ENCODE measurements at regions not wholly inside any gene's neighbourhood (a gene's known extent, or its start where the extent isn't known, plus 50 kb on each side); places are given as distances from the start of the nearest gene placed in this dataset.

GRCh38 chr3:168579010-168579409 is 483.3 kb upstream of the GOLIM4 start:
- Histone ChIP-seq H4K20me1 (ENCODE audit: insufficient read depth) (0 out of 2 replicates have a peak, but pooled peaks cover 3% of the 10 kb centered on the region), H3K27me3 (ENCODE audit: insufficient read depth, low read length) (peaks cover 24% of the 10 kb centered on the region), H2AFZ (ENCODE audit: low read depth, low read length, poor library complexity, severe bottlenecking) (no peak overlapping the region), H3K79me2 (ENCODE audit: insufficient read depth, low read length) (no peaks in the 10 kb centered on the region), H3K27ac (ENCODE audit: low read depth, low read length) (no peak overlapping the region), H3K9me2 (ENCODE audit: insufficient read depth) (no peaks in the 10 kb centered on the region), H3K4me1 (ENCODE audit: control insufficient read depth in 1 of 2, insufficient read depth in 2 of 2, low read length in 2 of 2) (no peaks in the 10 kb centered on the region), H3K9me3 (ENCODE audit: control insufficient read depth in 1 of 2, insufficient read depth in 1 of 2, low read depth in 1 of 2, low read length in 2 of 2) (no peaks in the 10 kb centered on the region), H3K9ac (ENCODE audit: low read length) (no peak overlapping the region), H3K4me3 (replicated peaks in 1 of 2; ENCODE audit: low read depth in 1 of 2, low read length in 2 of 2) (no peak overlapping the region), H3K4me2 (ENCODE audit: low read length) (no peak overlapping the region), H3K36me3 (ENCODE audit: control insufficient read depth in 1 of 2, insufficient read depth in 2 of 2, low read length in 2 of 2) (no peaks in the 10 kb centered on the region)
- ATAC-seq: no peak
- ChIA-PET RAD21 (ENCODE audit: low non-redundant PET in 1 of 2, low total read pairs in 2 of 2, uncharacterized antibody in 2 of 2, unreplicated experiment in 2 of 2) (no interaction called here), POLR2A (no interaction called here), CTCF (no interaction called here)
- intact Hi-C loops (cut with micrococcal nuclease): no loop called here
- no peak for DNase-seq (ENCODE audit: low read depth, low spot score)
- BruUV-seq (replicated peaks): no TSS peak
- TF ChIP-seq YY1 (IDR thresholded peaks at IDR 0.05; ENCODE audit: extremely low read depth, insufficient replicate concordance, low read depth, low read length) (no peak), SIN3A (IDR thresholded peaks at IDR 0.05; ENCODE audit: low read depth) (no peak), CBX3 (IDR thresholded peaks at IDR 0.05; ENCODE audit: low read depth) (no peak), CEBPB (IDR thresholded peaks at IDR 0.05; ENCODE audit: low read depth) (no peak), POLR2AphosphoS5 (IDR thresholded peaks at IDR 0.05; ENCODE audit: low read depth, low read length) (no peak)

- Histone ChIP-seq H3K9ac (ENCODE audit: low read length) (no peak overlapping the region), H3K4me3 (replicated peaks in 1 of 2; ENCODE audit: low read depth in 1 of 2, low read length in 2 of 2) (no peak overlapping the region), H3K36me3 (ENCODE audit: control insufficient read depth in 1 of 2, insufficient read depth in 2 of 2, low read length in 2 of 2) (no peaks in the 10 kb centered on the region), H3K79me2 (ENCODE audit: insufficient read depth, low read length) (no peaks in the 10 kb centered on the region), H3K27me3 (ENCODE audit: insufficient read depth, low read length) (peaks cover 12% of the 10 kb centered on the region; the same call in 1 of the 2 replicates), H3K9me2 (ENCODE audit: insufficient read depth) (no peaks in the 10 kb centered on the region), H4K20me1 (ENCODE audit: insufficient read depth) (no peaks in the 10 kb centered on the region; the same call in 1 of the 2 replicates), H3K27ac (ENCODE audit: low read depth, low read length) (no peak overlapping the region), H3K4me1 (ENCODE audit: control insufficient read depth in 1 of 2, insufficient read depth in 2 of 2, low read length in 2 of 2) (no peaks in the 10 kb centered on the region), H2AFZ (ENCODE audit: low read depth, low read length, poor library complexity, severe bottlenecking) (no peak overlapping the region), H3K9me3 (ENCODE audit: control insufficient read depth in 1 of 2, insufficient read depth in 1 of 2, low read depth in 1 of 2, low read length in 2 of 2) (no peaks in the 10 kb centered on the region), H3K4me2 (ENCODE audit: low read length) (no peak overlapping the region)
- no peak for DNase-seq (ENCODE audit: low read depth, low spot score)
- TF ChIP-seq POLR2A (IDR thresholded peaks at IDR 0.05; ENCODE audit: borderline replicate concordance, extremely low read depth, insufficient read depth, insufficient read length): no peak
- no peak for TF ChIP-seq SP1 (IDR thresholded peaks at IDR 0.05; ENCODE audit: low read depth)
- TF ChIP-seq ELF1 (IDR thresholded peaks at IDR 0.05; ENCODE audit: borderline replicate concordance, low read depth): no peak
- no peak for TF ChIP-seq CTCF (IDR thresholded peaks at IDR 0.05 in 2 of 3, conservative IDR thresholded peaks at IDR 0.05 in 1 of 3; ENCODE audit: borderline replicate concordance in 1 of 3, insufficient read depth in 1 of 3, low read depth in 2 of 3, low read length in 2 of 3)
- no peak for TF ChIP-seq FOSL1 (IDR thresholded peaks at IDR 0.05; ENCODE audit: low read depth)
- no peak for TF ChIP-seq EGR1 (IDR thresholded peaks at IDR 0.05; ENCODE audit: low read depth)
- TF ChIP-seq ZFX (IDR thresholded peaks at IDR 0.05): no peak
- TF ChIP-seq CBX3 (IDR thresholded peaks at IDR 0.05; ENCODE audit: low read depth): no peak
- TF ChIP-seq RAD21 (IDR thresholded peaks at IDR 0.05; ENCODE audit: low read depth): no peak
- TF ChIP-seq POLR2AphosphoS5 (IDR thresholded peaks at IDR 0.05; ENCODE audit: low read depth, low read length): no peak
- TF ChIP-seq JUND (IDR thresholded peaks at IDR 0.05): no peak
- TF ChIP-seq ZNF274 (IDR thresholded peaks at IDR 0.05; ENCODE audit: low read depth, low read length): no peak
- TF ChIP-seq TCF7L2 (IDR thresholded peaks at IDR 0.05; ENCODE audit: borderline replicate concordance, extremely low read depth, insufficient read depth, insufficient read length): no peak
- TF ChIP-seq, protein P1, sequence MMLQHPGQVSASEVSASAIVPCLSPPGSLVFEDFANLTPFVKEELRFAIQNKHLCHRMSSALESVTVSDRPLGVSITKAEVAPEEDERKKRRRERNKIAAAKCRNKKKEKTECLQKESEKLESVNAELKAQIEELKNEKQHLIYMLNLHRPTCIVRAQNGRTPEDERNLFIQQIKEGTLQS (IDR thresholded peaks at IDR 0.05): no peak
- no peak for ATAC-seq
- no TSS peak for BruUV-seq (replicated peaks)
- ChIA-PET CTCF (no interaction called here), RAD21 (ENCODE audit: low non-redundant PET in 1 of 2, low total read pairs in 2 of 2, uncharacterized antibody in 2 of 2, unreplicated experiment in 2 of 2) (no interaction called here), POLR2A (no interaction called here)
- intact Hi-C loops (cut with micrococcal nuclease): no loop called here
These were observed 480.0 kb upstream of the GOLIM4 start for GRCh38 chr3:168575750-168576149.
